HG02588 (cell line): ENCODE measurements at regions not wholly inside any gene's neighbourhood (a gene's known extent, or its start where the extent isn't known, plus 50 kb on each side); places are given as distances from the start of the nearest gene placed in this dataset.
A peak's percentile ranks its signal among the peaks of the same experiment; 100 is the strongest.

Experiments used
- ATAC-seq: cut with Tn5 transposase; IDR thresholded peaks from one replicate; pipeline ENCODE4 v1.9.1; 2021; ENCODE audit warnings: mild to moderate bottlenecking, moderate library complexity; ENCODE audit not compliant: unreplicated experiment

DNA sequence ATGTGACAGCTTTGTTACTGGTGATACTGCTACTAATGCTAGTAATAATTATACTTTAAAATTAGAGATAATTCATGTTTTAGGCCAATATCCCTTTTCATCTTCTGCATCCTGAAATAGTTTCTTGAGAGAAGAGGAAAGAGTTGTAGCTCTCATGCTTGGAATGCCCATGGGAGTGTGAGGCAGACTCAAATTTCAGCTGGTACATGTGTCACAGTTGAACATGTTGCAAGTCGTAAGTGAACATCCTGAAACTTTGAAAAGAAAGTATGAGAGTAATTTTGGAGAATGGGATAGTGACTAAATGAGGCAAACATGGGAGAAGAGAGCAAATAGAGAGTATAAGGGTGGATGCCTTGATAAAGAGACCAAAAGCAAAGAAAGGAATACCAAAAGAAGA, 168.0 kb downstream of the TMTC3 start:
- no peak for ATAC-seq

DNA sequence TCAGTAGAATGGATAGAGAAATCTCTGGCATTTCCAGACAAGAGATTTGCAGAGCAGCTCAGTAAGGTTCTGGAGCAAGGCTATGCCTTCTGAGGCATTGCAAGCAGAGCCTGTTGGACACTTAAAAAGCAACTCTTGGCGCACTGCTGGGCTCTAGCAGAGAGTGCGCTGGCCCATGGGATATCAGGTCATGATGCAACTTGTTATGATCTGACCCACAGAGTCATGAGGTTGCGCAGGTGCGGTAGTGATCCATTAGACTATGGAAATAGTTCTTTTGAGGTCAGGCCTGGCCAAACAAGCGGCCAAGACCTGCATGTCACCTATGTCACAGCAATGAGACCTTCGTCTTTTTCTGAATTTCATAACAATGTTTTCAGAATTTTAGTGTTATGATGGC, 168.6 kb downstream of the TMTC3 start:
- no peak for ATAC-seq

DNA sequence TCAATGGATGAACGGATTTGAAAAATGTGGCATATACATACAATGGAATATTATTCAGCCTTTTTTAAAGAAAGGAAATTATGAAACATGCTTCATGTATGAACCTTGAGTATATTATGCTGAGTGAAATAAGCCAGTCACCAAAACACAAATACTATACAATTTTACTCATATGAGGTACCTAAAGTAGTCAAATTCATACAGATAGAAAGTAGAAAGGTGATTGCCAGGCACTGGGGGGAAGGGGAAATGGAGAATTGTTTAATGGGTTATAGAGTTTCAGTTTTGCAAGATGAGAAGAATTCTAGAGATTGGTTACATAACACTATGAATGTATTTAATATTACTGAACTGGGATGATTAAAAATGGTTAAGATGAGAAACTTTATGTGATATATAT, 171.4 kb downstream of the TMTC3 start:
- ATAC-seq = no peak

DNA sequence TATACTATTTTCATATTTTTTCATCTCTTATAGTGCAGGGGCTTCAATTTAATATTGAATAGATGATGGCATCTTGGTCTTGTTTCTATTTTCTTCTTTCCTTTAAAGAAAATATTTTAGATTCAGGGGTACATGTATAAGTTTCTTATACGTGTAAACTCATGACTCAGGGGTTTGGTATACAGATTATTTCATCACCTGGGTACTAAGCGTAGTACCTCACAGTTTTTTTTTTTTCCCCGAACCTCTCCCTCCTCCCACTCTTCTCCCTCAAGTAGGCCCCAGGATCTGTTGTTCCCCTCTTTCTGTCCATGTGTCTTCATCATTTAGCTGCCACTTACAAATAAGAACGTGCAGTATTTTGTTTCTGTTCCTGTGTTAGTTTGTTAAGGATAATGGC, 172.6 kb downstream of the TMTC3 start:
- ATAC-seq = no peak

DNA sequence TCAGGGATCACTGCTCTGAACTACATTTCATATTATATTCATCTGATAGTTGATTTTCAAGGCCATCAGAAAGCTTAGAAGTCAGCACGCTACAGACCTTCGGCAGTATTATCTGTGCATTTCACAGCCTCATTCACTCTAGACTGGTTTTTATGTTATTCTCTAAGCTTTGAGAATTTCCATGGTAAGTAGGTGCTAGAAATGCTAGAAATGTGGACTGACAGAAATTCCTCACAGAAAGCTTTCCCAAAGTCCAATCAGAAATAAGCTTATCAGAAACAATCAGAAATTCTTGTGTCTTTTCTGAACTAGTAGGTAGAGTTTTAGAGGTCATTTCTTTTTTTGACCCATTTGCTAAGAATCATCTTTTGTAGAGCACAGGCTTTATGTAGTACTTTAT, 176.6 kb downstream of the TMTC3 start:
- no peak for ATAC-seq

DNA sequence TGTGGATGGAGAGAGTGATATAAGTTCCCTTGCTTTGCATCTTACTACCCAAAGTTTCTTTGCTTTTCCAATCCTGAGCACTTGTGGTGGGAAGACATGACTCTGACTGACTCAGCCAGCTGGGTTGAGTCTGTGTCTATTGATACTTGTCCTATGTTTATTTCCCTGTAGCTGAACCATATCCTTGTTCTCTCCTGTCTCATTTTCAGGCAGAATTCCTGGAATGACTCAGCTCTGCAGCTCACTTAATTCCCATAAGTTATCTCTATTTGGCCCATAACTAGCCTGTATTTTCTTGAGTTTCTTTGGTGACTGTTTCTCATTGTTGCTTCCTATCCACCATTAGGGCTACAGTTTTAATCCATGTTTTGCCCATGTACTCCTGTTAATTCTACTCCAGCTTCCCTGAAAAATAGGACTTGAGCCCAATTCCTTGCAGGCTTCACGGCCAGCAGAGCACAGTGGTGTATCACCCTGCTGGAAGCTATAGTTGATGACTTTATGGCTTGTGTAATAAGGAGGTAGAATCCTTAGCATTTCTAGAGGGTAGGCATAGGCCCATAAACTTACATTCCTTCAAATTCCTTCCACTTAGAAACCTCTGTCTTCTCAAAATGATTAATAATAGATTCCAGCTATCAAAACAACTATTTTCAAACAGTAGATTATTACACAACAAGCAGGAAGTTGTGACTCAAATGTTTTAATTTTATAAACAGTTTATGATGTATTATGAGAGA, 183.1 kb downstream of the TMTC3 start:
- ATAC-seq = no peak

DNA sequence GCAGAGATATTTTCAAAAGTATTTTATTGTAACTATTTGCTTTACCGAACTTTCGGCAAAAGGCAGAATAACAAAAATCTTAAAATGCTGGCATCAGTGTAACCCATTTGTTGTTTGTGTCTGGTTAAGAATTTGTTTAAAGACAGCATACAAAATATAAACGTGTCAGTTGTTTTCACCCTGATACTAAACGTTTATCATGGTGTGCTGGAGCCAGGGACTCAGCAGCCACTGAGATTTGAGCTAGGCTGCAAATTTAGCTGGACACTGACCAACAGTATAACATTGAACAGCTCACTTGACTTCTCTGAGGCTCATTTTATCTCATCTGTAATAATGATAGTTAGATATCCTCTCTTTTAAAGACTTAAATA, 183.7 kb downstream of the TMTC3 start:
- no peak for ATAC-seq

DNA sequence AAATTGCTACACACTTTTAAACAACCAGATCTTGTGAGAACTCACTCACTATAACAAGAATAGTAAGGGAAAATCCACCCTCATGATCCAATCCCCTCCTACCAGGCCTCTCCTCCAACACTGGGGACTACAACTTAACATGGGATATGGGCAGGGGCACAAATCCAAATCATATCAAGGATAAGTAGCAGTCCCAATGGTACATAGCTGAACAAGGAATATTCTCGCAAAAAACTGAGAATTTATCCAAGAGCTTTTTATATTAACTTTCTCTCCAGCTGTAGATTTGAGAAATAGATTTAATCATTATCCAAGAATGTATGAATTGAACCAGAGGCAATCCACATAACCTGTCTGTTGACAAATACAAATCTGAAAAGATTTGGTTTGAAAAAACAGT, 185.2 kb downstream of the TMTC3 start:
- ATAC-seq = no peak

DNA sequence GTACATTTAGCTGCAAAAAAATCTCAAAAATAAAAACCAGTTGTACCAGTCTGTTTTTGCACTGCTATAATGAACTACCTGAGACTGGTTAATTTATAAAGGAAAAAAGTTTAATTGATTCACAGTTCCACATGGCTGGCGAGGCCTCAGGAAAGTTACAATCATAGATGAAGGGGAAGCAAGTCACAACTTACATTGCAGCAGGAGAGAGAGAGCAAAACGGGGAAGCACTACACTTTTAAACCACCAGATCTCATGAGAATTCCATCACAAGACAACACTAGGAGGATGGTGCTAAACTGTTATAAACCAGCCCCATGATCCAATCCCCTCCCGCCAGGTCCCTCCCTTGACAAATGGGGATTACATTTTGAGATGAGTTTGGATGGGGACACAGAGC, 186.0 kb downstream of the TMTC3 start:
- no peak for ATAC-seq

DNA sequence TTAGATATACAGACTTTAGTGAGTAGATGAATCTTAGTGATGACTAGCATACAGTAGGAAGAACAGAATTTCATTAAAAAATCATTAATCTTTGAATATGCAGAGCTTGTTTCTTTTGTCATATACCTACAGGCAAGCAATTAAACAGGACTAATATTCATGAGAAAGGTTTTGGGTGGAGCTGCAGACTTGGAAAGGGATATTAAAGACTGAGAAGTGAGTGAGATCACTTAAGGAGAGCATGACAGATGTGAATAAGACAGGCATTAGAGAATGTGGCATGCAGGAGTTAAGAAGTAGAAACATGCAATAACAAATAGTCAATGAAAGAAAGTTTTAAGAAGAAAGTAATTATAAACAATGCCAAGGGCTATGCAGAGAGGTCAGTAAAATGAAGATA, 187.7 kb downstream of the TMTC3 start:
- no peak for ATAC-seq

DNA sequence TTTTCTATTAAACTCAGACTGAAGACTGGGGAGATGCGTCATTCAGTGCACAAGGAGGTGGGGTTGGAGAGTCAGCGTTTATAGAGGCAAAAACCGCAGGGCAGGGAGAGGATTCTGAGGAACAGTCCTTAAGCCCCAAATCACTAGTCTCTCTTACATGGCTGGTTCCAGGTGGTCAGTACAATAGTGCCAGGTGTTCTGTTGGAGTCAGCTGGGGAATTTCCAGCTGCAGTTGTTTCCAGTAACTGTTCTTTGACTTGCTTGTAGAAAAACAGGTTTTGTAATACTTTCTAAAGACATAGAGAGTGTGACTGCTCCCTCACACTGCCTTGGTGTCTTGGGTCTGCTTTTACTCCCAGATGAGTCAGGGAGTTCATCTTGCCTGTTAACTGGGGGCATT, 192.2 kb downstream of the TMTC3 start:
- peak; percentile 56 for ATAC-seq

DNA sequence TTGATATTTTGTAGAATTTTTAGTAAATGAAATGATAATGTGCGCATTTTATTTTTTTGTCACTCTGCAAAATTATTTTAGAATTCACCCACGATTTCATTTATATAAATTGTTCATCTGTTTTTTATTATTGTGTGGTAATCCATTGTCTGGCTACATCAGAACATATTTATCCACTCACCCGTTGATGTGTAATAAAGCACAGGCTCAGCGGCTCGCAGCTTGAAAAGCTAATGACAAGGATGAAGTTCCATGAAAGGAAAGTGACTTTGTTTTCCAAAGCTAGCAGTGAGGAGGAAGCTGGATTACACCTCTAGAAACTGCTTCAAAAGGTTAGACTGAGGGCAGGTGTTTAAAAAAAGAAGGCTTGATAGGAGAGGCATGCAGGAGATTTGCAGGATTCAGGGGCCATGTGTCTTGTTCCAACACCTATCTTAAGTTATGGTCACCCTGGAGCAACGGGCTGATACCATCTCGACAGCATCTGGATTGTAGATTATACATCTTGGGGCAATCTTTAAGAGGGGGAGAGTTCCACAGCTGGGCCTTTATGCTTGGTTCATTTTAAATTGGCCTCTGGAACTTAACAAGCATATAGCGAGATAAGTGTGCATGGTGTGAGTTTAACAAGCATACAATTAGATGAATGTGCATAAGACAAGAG, 194.1 kb downstream of the TMTC3 start:
- no peak for ATAC-seq

DNA sequence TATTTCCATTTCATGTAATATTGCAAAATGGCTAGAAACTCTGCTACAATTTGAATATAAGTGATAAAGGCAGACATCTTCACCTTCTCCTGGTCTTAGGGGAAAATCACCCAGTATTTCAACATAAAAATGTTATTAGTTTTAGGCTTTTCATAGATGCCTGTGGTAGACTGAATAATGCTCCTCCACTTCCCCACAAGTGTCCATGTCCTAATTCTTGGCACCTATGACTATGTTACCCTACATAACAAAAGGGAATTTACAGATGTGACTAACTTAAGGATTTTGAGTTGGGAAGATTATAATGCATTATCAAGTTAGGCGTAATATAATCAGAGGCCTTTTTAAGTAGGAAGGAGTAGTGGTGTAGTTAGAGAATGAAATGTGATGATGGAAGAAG, 196.4 kb downstream of the TMTC3 start:
- ATAC-seq = no peak

DNA sequence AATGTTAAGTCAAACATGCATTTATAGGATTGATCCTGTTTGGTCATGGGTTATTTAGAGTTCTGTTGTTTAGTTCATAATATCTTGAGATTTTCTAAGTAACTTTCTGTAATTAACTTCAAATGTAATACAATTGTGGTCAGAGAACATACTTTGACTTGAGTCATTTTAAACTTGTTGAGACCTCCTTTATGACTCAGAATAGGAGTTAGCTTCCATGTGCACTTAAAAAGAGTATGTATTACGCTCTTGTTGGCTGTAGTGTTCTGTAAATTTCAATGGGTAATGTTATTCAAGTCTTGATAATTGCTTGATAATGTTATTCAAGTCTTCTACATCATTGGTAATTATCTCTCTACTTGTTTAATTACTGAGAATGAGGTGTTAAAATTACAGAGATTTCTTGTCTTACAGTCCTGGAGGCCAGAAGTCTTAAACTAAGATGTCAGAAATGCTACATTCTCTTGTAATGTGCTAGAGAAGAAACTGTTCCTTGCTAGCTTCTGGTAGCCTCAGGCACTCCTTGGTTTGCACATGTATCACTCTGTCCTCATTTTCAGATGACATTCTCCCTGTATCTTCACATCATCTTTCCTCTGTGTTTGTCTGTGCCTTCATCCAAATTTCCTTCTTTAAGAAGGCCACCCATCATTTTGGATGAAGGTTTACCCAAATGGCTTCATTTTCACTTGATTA, 197.3 kb downstream of the TMTC3 start:
- no peak for ATAC-seq

DNA sequence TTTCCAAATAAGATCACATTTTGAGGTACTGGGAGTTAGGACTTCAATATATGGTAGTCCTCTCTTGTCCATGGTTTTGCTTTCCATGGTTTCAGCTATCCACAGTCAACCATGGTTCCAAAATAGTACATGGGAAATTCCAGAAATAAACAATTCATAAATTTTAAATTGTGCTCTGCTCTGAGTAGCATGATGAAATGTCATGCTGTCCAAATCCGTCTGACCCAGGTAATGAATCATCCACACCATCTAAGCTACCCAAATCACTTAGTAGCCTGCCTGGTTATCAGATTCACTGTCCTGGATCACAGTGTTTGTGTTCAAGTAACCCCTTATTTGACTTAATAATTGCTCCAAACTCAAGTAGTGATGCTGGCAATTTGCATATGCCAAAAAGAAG, 197.9 kb downstream of the TMTC3 start:
- no peak for ATAC-seq

DNA sequence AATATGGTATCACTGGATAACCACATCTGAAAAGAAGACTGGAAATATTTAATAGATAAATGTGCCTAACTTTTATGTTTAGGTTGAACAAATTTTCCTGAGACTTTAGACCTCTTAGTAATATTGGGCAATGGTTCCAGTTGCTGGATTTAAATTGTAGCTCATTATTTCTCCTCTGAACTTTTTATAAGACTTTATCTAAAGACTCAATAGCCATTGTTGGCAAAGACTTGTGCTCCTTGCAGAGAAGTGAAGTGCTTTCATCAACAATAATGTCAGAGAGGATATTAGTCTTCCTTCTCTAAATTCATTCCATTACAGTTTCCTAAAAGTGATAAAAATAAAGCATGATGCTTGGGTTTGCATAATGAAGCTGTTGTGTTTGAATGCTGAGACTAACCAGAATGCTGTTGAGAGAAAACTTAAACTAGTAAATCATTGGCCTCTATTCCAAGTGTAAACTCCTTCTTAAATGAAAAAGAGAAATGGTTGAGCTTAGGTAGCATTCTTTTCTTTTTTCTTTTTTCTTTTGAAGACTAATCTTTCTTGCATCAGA, 200.2 kb downstream of the TMTC3 start:
- no peak for ATAC-seq

DNA sequence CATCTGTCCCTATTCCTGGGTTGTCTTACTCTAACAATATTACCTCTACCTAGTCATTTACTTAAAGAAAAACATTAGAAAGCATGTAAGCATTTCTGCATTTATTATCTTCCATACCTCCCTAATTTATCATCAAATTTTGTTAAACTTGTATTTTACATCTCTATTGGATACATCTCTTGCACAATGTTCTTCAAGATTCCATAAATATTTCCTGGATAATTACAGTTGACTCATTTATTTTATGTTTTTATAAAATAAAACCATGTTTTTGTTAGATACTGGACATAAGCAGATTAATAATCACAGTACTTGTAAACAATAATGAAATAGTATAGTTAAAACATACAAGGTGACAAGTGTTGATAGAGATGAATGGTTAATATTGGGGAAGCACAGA, 209.0 kb downstream of the TMTC3 start:
- no peak for ATAC-seq

DNA sequence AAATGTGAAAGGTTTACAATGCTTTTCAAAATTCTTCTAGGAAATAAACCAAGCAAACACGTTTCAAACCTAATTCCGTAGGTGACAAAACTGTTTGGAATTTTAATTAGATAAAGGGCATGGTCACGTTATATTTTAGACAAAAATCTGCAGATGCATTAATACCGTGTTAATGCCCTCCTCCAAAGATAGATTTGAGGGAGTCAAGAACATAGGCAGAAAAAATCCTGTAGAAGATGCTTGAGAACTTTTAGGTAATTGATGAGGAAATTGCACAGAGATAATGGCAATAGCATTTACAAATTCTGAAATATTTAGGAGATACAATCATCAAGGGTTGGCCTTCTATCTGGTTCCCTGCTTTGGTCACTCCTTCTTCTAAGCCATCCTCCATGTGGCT, 212.6 kb downstream of the TMTC3 start:
- no peak for ATAC-seq

DNA sequence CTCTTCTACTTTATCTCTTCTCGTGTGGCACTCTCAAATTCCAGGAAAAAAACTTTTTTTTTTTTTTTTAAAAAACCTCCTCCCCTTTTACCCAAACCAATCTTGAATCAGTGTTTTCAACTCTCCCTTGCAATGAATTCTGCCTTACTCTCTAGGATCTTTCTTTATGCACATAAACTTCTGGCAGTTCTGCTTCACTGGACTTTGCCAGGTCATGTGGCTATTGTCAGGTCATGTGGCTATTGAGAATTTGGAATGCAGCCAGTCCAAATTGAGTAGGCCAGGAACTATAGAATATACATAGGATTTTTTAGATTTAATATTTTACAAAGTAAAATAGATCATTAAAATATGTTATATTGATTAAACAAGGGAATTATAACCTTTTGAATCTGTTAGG, 218.2 kb downstream of the TMTC3 start:
- ATAC-seq = no peak

DNA sequence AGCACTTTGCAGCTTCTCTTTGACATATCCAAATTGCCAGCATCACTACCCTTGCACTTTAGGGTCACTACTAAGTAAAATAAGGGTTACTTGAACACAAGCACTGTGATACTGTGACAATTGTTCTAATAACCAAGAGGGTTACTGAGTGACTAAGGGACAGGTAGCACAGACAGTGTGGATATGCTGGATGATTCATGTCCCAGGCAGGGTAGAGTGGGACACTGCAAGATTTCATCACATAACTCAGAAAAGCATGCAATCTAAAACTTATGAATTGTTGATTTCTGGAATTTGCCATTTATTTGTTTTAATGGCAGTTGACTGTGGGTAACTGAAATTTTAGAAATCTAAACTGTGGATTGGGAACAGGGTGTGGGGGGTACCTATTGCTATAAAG, 218.8 kb downstream of the KITLG start:
- no peak for ATAC-seq

DNA sequence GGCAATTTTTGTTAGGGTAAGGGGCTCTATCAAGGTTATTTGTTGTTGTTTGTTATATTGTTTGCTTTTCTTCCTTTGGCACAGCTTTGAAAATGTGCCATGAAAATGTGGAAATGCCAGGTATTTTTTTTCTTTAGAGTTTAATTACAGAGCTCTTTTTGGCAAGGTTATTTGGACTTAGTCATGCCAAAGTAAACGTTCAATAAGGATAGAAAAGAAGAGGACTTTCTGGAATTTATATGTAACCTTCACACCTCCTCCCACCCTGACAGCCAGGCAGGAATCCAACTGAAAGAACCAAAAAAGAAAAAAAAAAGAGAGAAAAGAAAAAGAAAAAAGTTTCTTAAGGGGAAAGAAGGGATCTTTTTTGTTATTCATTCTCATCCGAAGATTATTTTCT, 217.8 kb downstream of the KITLG start:
- ATAC-seq = no peak

DNA sequence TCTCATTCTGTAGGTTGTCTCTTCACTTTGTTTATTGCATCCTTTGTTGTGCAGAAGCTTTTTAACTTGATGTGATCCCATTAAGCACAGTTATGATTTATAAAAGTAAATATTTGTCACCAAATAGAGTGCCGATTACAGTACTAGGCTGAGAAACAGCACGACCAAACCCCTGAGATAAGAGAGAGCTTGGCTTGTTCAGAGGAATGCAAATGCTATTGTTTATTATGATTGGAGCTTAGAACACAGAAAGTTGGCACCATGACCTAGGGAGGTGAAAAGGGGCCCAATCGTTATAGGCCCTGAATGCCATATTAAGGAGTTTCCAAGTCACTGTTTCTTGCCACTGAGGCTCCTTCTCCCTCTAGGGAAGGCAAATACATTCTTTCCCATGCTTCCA, 214.9 kb downstream of the KITLG start:
- no peak for ATAC-seq
